HT-29 (cell line): ENCODE measurements at regions not wholly inside any gene's neighbourhood (a gene's known extent, or its start where the extent isn't known, plus 50 kb on each side); places are given as distances from the start of the nearest gene placed in this dataset.

Source experiments
- DNase-seq: peaks from one replicate; pipeline ENCODE4 v3.0.0-alpha.2; 2015; ENCODE audit warnings: low spot score

GRCh38 chr5:89471541-89471940, 588.6 kb upstream of the MEF2C start:
- DNase-seq = no peak

GRCh38 chr5:89471115-89471514, 588.1 kb upstream of the MEF2C start:
- DNase-seq = no peak

GRCh38 chr5:89470658-89471057, 587.7 kb upstream of the MEF2C start:
- no peak for DNase-seq

GRCh38 chr5:89458332-89458656, 575.3 kb upstream of the MEF2C start:
- no peak for DNase-seq

- DNase-seq = peak; percentile 15
These were observed 574.7 kb upstream of the MEF2C start for GRCh38 chr5:89457411-89458331.

GRCh38 chr5:89452081-89452480, 569.1 kb upstream of the MEF2C start:
- DNase-seq = no peak

GRCh38 chr5:89451263-89451662, 568.3 kb upstream of the MEF2C start:
- no peak for DNase-seq

- no peak for DNase-seq
These were observed 567.2 kb upstream of the MEF2C start for GRCh38 chr5:89450149-89450538.

GRCh38 chr5:89449392-89450148, 566.6 kb upstream of the MEF2C start:
- DNase-seq = peak; percentile 12

GRCh38 chr5:89447027-89447426, 564.0 kb upstream of the MEF2C start:
- DNase-seq = no peak

- no peak for DNase-seq
These were observed 562.2 kb upstream of the MEF2C start for GRCh38 chr5:89445106-89445745.

- DNase-seq = no peak
These were observed 561.1 kb upstream of the MEF2C start for GRCh38 chr5:89444088-89444487.

GRCh38 chr5:89443508-89443907, 560.5 kb upstream of the MEF2C start:
- DNase-seq = no peak

GRCh38 chr5:89441965-89442364, 559.0 kb upstream of the MEF2C start:
- DNase-seq = no peak

GRCh38 chr5:89440670-89441069, 557.7 kb upstream of the MEF2C start:
- DNase-seq = no peak

- no peak for DNase-seq
These were observed 554.8 kb upstream of the MEF2C start for GRCh38 chr5:89437450-89438435.

- DNase-seq = no peak
These were observed 553.5 kb upstream of the MEF2C start for GRCh38 chr5:89436464-89436863.

- no peak for DNase-seq
These were observed 552.4 kb upstream of the MEF2C start for GRCh38 chr5:89435347-89435746.

GRCh38 chr5:89428624-89429023, 545.6 kb upstream of the MEF2C start:
- no peak for DNase-seq

- no peak for DNase-seq
These were observed 542.1 kb upstream of the MEF2C start for GRCh38 chr5:89425062-89425461.

GRCh38 chr5:89421035-89421434, 538.1 kb upstream of the MEF2C start:
- DNase-seq = peak; percentile 79
